Right lobe of liver (tissue), 4 donors: ENCODE measurements at regions not wholly inside any gene's neighbourhood (a gene's known extent, or its start where the extent isn't known, plus 50 kb on each side); places are given as distances from the start of the nearest gene placed in this dataset.

Experiments
- POLR2A ChIP-seq: fragments of 450-650 bp; IDR thresholded peaks from one replicate; pipeline ENCODE4 v1.6.1; 2017; ENCODE audit warnings: antibody characterized with exemption, mild to moderate bottlenecking
- TF ChIP-seq, protein P1 (sequence below), 4 donors: fragments of 200-600 bp in 3 of 4; fragments of 450-650 bp in 1 of 4; IDR thresholded peaks; one replicate each; pipeline versions ENCODE4 v1.5.1 to v1.8.0; 2016 to 2022; ENCODE audit warnings: antibody characterized with exemption in 4 of 4, mild to moderate bottlenecking in 2 of 4
- donor health status: DM: no; HTN: no; CAD: no.
- donor health status: DM: no; HTN: no; CAD: no.
- donor health status: DM: no; HTN: yes; CAD: no.

GRCh38 chr11:129631201-129631600 is 184.4 kb upstream of the TMEM45B start:
- TF ChIP-seq, protein P1, sequence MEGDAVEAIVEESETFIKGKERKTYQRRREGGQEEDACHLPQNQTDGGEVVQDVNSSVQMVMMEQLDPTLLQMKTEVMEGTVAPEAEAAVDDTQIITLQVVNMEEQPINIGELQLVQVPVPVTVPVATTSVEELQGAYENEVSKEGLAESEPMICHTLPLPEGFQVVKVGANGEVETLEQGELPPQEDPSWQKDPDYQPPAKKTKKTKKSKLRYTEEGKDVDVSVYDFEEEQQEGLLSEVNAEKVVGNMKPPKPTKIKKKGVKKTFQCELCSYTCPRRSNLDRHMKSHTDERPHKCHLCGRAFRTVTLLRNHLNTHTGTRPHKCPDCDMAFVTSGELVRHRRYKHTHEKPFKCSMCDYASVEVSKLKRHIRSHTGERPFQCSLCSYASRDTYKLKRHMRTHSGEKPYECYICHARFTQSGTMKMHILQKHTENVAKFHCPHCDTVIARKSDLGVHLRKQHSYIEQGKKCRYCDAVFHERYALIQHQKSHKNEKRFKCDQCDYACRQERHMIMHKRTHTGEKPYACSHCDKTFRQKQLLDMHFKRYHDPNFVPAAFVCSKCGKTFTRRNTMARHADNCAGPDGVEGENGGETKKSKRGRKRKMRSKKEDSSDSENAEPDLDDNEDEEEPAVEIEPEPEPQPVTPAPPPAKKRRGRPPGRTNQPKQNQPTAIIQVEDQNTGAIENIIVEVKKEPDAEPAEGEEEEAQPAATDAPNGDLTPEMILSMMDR (IDR thresholded peaks at IDR 0.05) = no peak
- TF ChIP-seq POLR2A = no peak
